Lower lobe of right lung (tissue), 2 donors: ENCODE measurements at regions not wholly inside any gene's neighbourhood (a gene's known extent, or its start where the extent isn't known, plus 50 kb on each side); places are given as distances from the start of the nearest gene placed in this dataset.

Experiments used
- ATAC-seq, 2 donors: fragments of 200-7000 bp; cut with Tn5 transposase; one replicate each; pipeline ENCODE4 v1.9.1; 2020 to 2022; ENCODE audit warnings: mild to moderate bottlenecking in 2 of 2, moderate library complexity in 2 of 2
- DNase-seq: peaks from one replicate; pipeline ENCODE4 v3.0.0-alpha.2; 2020
- H3K27ac ChIP-seq: fragments of 200-600 bp; one replicate; pipeline ENCODE4 v1.8.0; 2022
- H3K27me3 ChIP-seq: fragments of 200-600 bp; one replicate; pipeline ENCODE4 v1.8.0; 2022; ENCODE audit warnings: low read depth
- H3K36me3 ChIP-seq: fragments of 200-600 bp; one replicate; pipeline ENCODE4 v1.8.0; 2022; ENCODE audit warnings: mild to moderate bottlenecking
- H3K4me1 ChIP-seq: fragments of 200-600 bp; one replicate; pipeline ENCODE4 v1.8.0; 2022
- H3K4me3 ChIP-seq: fragments of 200-600 bp; one replicate; pipeline ENCODE4 v1.8.0; 2022; ENCODE audit warnings: mild to moderate bottlenecking
- H3K9me3 ChIP-seq: fragments of 200-600 bp; one replicate; pipeline ENCODE4 v1.8.0; 2022
- intact Hi-C: fragments of 100-400 bp; cut with DNase I; formaldehyde crosslinking; loops from one replicate; pipeline ENCODE4 v1.11.0; 2022
- TF ChIP-seq, protein P1 (sequence below): fragments of 200-600 bp; IDR thresholded peaks from one replicate; pipeline ENCODE4 v1.8.0; 2022; ENCODE audit warnings: antibody characterized with exemption, mild to moderate bottlenecking
- donor health status: DM: no; HTN: yes; CAD: no; lungs with severe emphysema.

DNA sequence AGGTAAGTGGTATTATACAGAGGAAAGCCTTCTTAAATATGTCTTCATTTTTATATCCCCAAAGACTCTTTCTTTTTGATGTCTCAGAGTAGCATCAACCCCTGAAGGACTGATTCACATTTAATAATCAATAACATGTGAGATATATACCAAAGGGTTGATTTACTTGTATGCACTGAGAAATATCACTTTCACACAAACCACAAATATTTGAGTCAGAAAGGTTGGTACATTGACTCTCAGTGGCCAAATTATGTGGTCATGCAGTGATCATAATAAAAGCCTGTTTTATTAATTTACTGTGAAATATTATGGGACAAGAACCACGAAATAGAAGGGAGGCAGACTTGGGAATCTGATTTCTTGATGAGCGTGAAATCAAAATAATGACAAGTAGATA, 329.0 kb downstream of the GBE1 start:
- intact Hi-C loops = no loop called here

DNA sequence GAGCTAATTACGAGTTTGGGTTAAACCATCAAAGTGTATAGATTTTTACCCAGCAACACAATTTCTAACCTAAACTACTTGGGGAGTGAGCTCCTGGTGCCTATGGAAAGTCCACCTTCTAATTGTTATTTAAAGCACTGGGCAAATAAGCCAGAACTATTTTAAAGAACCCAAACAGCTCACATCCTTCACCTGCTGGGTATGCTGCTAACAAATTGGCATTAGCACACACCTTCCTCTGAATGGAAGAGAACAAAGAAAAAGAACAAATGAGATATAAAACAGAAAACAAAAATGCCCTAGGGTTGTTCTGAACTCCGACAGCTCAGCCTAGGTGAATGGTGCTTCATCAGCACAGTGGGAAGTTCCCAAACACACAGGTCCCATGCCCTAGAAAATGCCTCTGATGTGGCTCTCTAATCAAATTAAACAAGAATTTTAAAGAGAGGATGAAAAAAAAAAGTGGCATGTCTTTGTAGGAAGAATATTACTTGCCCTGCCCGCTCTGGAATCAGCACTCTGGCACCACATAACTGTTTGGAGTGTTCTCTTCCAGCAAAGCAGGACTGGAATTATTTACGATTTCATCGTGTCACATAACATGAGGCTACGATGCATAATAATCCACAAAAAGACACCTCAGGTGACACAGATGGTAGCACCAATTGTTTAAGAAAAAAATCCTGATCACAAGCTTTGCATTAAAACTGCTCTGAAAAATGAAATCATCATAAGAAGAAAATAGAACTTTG, 334.4 kb downstream of the GBE1 start:
- DNase-seq (no peak), ATAC-seq (no peak)
- Histone ChIP-seq H3K4me3 (no peak overlapping the region), H3K27me3 (no peaks in the 10 kb centered on the region), H3K4me1 (no peaks in the 10 kb centered on the region), H3K9me3 (no peaks in the 10 kb centered on the region), H3K27ac (no peak overlapping the region), H3K36me3 (no peaks in the 10 kb centered on the region)
- TF ChIP-seq, protein P1, sequence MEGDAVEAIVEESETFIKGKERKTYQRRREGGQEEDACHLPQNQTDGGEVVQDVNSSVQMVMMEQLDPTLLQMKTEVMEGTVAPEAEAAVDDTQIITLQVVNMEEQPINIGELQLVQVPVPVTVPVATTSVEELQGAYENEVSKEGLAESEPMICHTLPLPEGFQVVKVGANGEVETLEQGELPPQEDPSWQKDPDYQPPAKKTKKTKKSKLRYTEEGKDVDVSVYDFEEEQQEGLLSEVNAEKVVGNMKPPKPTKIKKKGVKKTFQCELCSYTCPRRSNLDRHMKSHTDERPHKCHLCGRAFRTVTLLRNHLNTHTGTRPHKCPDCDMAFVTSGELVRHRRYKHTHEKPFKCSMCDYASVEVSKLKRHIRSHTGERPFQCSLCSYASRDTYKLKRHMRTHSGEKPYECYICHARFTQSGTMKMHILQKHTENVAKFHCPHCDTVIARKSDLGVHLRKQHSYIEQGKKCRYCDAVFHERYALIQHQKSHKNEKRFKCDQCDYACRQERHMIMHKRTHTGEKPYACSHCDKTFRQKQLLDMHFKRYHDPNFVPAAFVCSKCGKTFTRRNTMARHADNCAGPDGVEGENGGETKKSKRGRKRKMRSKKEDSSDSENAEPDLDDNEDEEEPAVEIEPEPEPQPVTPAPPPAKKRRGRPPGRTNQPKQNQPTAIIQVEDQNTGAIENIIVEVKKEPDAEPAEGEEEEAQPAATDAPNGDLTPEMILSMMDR = no peak
- intact Hi-C loops = no loop called here

More for the DNA sequence above, 329.0 kb downstream of the GBE1 start:
- ATAC-seq (no peak), DNase-seq (no peak)
- no peaks in the 10 kb centered on the region for H3K9me3 ChIP-seq
- no peak overlapping the region for H3K4me3 ChIP-seq
- H3K4me1 ChIP-seq = no peaks in the 10 kb centered on the region
- TF ChIP-seq, protein P1 = no peak
- H3K27ac ChIP-seq = no peak overlapping the region
- no peaks in the 10 kb centered on the region for H3K27me3 ChIP-seq
- H3K36me3 ChIP-seq = no peaks in the 10 kb centered on the region

DNA sequence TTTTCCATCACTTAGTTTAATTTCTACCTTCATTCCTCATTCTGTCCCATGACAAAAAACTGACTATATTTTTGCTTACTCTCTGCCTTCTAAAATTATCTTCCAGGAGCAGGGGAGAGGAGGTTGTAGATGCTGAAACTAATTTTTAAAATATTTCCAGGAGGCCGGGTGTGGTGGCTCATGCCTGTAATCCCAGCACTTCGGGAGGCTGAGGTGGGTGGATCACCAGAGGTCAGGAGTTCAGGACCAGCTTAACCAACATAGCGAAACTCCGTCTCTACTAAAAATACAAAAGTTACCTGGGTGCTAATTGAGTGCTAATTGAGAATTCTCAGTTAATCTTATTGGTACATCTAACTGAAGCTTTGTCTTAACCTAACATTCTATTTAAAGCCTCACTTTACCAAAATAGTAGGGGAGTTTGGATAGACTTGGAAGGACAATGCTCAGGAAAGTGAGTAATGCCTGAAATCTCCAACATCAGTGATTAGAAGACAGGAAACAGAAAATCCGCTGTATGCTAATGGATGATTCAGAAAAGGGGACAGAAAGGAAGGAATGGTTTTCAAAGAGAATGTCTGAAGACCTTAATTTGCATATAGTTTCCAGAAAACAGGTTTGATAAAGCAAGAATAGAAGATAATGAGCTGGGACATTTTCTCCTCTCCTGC, 336.1 kb downstream of the GBE1 start:
- DNase-seq (no peak), ATAC-seq (no peak)
- Histone ChIP-seq H3K4me1 (no peaks in the 10 kb centered on the region), H3K27ac (no peak overlapping the region), H3K9me3 (no peaks in the 10 kb centered on the region), H3K36me3 (no peaks in the 10 kb centered on the region), H3K27me3 (no peaks in the 10 kb centered on the region), H3K4me3 (no peak overlapping the region)
- intact Hi-C loops = no loop called here
- TF ChIP-seq, protein P1 = no peak

DNA sequence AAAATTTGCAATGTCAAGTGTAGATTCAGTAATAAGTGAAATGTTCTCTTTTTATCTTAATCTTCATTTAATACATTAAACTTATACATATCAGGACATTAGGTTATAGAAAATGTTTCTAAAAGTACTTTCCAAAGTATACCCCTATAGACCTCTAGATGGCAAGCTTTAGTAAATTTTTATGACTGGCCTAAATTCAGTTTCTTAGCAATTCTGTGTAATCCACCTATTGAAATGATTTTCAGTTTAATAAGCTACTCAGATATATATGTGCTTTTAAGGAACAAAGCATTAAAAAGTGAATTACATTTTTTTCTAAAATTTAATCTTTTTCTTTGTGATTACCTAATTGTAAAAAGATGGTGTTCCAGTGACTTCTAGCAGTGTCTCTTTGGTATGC, 342.2 kb downstream of the GBE1 start:
- Histone ChIP-seq H3K27ac (no peak overlapping the region), H3K4me1 (no peaks in the 10 kb centered on the region), H3K36me3 (no peaks in the 10 kb centered on the region), H3K4me3 (no peak overlapping the region), H3K9me3 (no peaks in the 10 kb centered on the region), H3K27me3 (no peaks in the 10 kb centered on the region)
- ATAC-seq (no peak), DNase-seq (no peak)
- TF ChIP-seq, protein P1 = peak; percentile 49
- intact Hi-C loops = no loop called here

DNA sequence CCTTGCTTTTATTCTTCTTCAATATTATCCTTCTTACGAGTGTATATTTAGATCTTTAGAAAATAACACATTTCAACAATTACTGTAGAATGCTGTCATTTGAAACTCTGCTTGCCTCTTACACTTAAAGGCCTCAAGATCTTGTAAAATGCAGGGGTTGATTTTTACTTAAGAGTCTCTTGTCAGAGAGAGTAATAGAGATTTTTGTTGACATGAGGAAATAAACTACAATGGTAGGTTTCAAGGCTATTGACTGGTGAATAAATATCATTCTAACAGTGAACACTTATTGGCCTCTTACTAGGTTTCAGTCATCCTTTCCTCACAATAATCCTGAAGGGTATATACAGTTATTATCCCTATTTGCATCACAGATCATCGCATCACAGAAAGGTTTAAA, 344.6 kb downstream of the GBE1 start:
- no peaks in the 10 kb centered on the region for H3K36me3 ChIP-seq
- DNase-seq (no peak), ATAC-seq (no peak)
- H3K4me3 ChIP-seq = no peak overlapping the region
- H3K27me3 ChIP-seq = no peaks in the 10 kb centered on the region
- H3K9me3 ChIP-seq = no peaks in the 10 kb centered on the region
- no peaks in the 10 kb centered on the region for H3K4me1 ChIP-seq
- H3K27ac ChIP-seq = no peak overlapping the region
- intact Hi-C loops = no loop called here
- TF ChIP-seq, protein P1 = no peak
